Activated CD4-positive, alpha-beta T cell treated with anti-CD3 and anti-CD28 coated beads for 36 hours (primary cell): ENCODE measurements at regions not wholly inside any gene's neighbourhood (a gene's known extent, or its start where the extent isn't known, plus 50 kb on each side); places are given as distances from the start of the nearest gene placed in this dataset.

ENCODE experiments used
- ATAC-seq: fragments of 200-7000 bp; cut with Tn5 transposase; one replicate; pipeline ENCODE4 v1.10.0; 2021; ENCODE audit warnings: mild to moderate bottlenecking, moderate library complexity
- CTCF ChIA-PET: fragments of 350-600 bp; sonication (Branson Sonifier 250); formaldehyde crosslinking; loops from one replicate; lab custom pipeline; 2021; ENCODE audit warnings: antibody characterized with exemption; lab: Charles Lee
- POLR2A ChIA-PET: fragments of 350-600 bp; sonication (Branson Sonifier 250); formaldehyde crosslinking; loops from one replicate; lab custom pipeline; 2021; ENCODE audit warnings: antibody characterized with exemption, inconsistent platforms; lab: Charles Lee
- DNase-seq: peaks from one replicate; pipeline ENCODE4 v3.0.0-alpha.2; 2020
- H3K27ac Mint-ChIP-seq: one replicate; pipeline ENCODE4 v1.8.0; 2021; ENCODE audit warnings: mixed read lengths
- H3K27me3 Mint-ChIP-seq: one replicate; pipeline ENCODE4 v1.8.0; 2021; ENCODE audit warnings: mixed read lengths
- H3K36me3 Mint-ChIP-seq: one replicate; pipeline ENCODE4 v1.8.0; 2021; ENCODE audit warnings: low read depth, mixed read lengths
- H3K4me1 Mint-ChIP-seq: one replicate; pipeline ENCODE4 v1.8.0; 2021; ENCODE audit warnings: mixed read lengths
- H3K4me3 Mint-ChIP-seq: one replicate; pipeline ENCODE4 v1.8.0; 2021; ENCODE audit warnings: mild to moderate bottlenecking, moderate library complexity, mixed read lengths
- H3K9me3 Mint-ChIP-seq: one replicate; pipeline ENCODE4 v1.8.0; 2021; ENCODE audit warnings: low read depth, mixed read lengths
- intact Hi-C, 2 experiments: fragments of 100-400 bp; cut with DNase I in 1 of 2; cut with micrococcal nuclease in 1 of 2; formaldehyde crosslinking; loops; one replicate each; pipeline versions ENCODE4 v1.14.2 to v1.15.1; 2022 to 2024; cut with DNase I, micrococcal nuclease

GRCh38 chr18:8937160-8938094 lies 165.1 kb upstream of the NDUFV2 start:
- intact Hi-C loops = no loop called here

GRCh38 chr18:8938817-8939216 lies 163.7 kb upstream of the NDUFV2 start:
- H3K36me3 Mint-ChIP-seq = no peaks in the 10 kb centered on the region
- H3K27ac Mint-ChIP-seq = no peak overlapping the region
- H3K9me3 Mint-ChIP-seq = no peaks in the 10 kb centered on the region
- no peaks in the 10 kb centered on the region for H3K4me1 Mint-ChIP-seq
- ATAC-seq (no peak), DNase-seq (no peak)
- ChIA-PET POLR2A (no interaction called here), CTCF (interaction anchor here (1.0 kb wide), 1 partner anchor 46 kb away, joined by 6 read pairs; no protein-coding TSS in a partner anchor)
- peaks cover 4% of the 10 kb centered on the region for H3K27me3 Mint-ChIP-seq
- no peak overlapping the region for H3K4me3 Mint-ChIP-seq
- intact Hi-C loops = no loop called here

More at GRCh38 chr18:8937160-8938094, 165.1 kb upstream of the NDUFV2 start:
- POLR2A ChIA-PET = no interaction called here
- H3K27me3 Mint-ChIP-seq = peaks cover 4% of the 10 kb centered on the region
- no peak overlapping the region for H3K4me3 Mint-ChIP-seq
- H3K9me3 Mint-ChIP-seq = no peaks in the 10 kb centered on the region
- no peak for ATAC-seq
- H3K36me3 Mint-ChIP-seq = no peaks in the 10 kb centered on the region
- H3K27ac Mint-ChIP-seq = no peak overlapping the region
- no peaks in the 10 kb centered on the region for H3K4me1 Mint-ChIP-seq
- CTCF ChIA-PET = no interaction called here
- no peak for DNase-seq

GRCh38 chr18:8942021-8942908 lies 160.2 kb upstream of the NDUFV2 start:
- POLR2A ChIA-PET = no interaction called here
- Mint-ChIP-seq H3K4me3 (no peak overlapping the region), H3K36me3 (no peaks in the 10 kb centered on the region), H3K27me3 (peaks cover 2% of the 10 kb centered on the region), H3K27ac (no peak overlapping the region), H3K4me1 (no peaks in the 10 kb centered on the region), H3K9me3 (no peaks in the 10 kb centered on the region)
- intact Hi-C loops = no loop called here
- no peak for DNase-seq
- CTCF ChIA-PET = interaction anchor here (0.7 kb wide), 1 partner anchor 73 kb away, joined by 4 read pairs; no protein-coding TSS in a partner anchor
- ATAC-seq = no peak

- no peak overlapping the region for H3K4me3 Mint-ChIP-seq
- H3K36me3 Mint-ChIP-seq = no peaks in the 10 kb centered on the region
- DNase-seq (no peak), ATAC-seq (no peak)
- POLR2A ChIA-PET = no interaction called here
- H3K27ac Mint-ChIP-seq = no peak overlapping the region
- intact Hi-C loops = no loop called here
- CTCF ChIA-PET = interaction anchor here (0.7 kb wide), 1 partner anchor 74 kb away, joined by 4 read pairs; no protein-coding TSS in a partner anchor
- peaks cover 3% of the 10 kb centered on the region for H3K27me3 Mint-ChIP-seq
- no peaks in the 10 kb centered on the region for H3K4me1 Mint-ChIP-seq
- no peaks in the 10 kb centered on the region for H3K9me3 Mint-ChIP-seq
Observed at GRCh38 chr18:8942909-8943545, 159.5 kb upstream of the NDUFV2 start.

GRCh38 chr18:8943900-8944870 lies 158.3 kb upstream of the NDUFV2 start:
- no peaks in the 10 kb centered on the region for H3K4me1 Mint-ChIP-seq
- H3K27me3 Mint-ChIP-seq = peaks cover 4% of the 10 kb centered on the region
- H3K27ac Mint-ChIP-seq = no peak overlapping the region
- H3K36me3 Mint-ChIP-seq = no peaks in the 10 kb centered on the region
- no peaks in the 10 kb centered on the region for H3K9me3 Mint-ChIP-seq
- ChIA-PET POLR2A (no interaction called here), CTCF (no interaction called here)
- no peak for ATAC-seq
- DNase-seq = no peak
- intact Hi-C loops = no loop called here
- no peak overlapping the region for H3K4me3 Mint-ChIP-seq

GRCh38 chr18:8944871-8945245 lies 157.6 kb upstream of the NDUFV2 start:
- H3K27me3 Mint-ChIP-seq = peaks cover 2% of the 10 kb centered on the region
- H3K27ac Mint-ChIP-seq = no peak overlapping the region
- no peaks in the 10 kb centered on the region for H3K9me3 Mint-ChIP-seq
- H3K4me3 Mint-ChIP-seq = no peak overlapping the region
- DNase-seq = no peak
- no peak for ATAC-seq
- no peaks in the 10 kb centered on the region for H3K4me1 Mint-ChIP-seq
- no peaks in the 10 kb centered on the region for H3K36me3 Mint-ChIP-seq
- intact Hi-C loops = no loop called here
- POLR2A ChIA-PET = no interaction called here
- CTCF ChIA-PET = no interaction called here

- POLR2A ChIA-PET = no interaction called here
Observed at GRCh38 chr18:8945514-8945913, 157.0 kb upstream of the NDUFV2 start.

GRCh38 chr18:8946066-8946838 lies 156.2 kb upstream of the NDUFV2 start:
- Mint-ChIP-seq H3K36me3 (no peaks in the 10 kb centered on the region), H3K4me3 (no peak overlapping the region), H3K4me1 (peaks cover 2% of the 10 kb centered on the region), H3K27ac (no peak overlapping the region), H3K27me3 (peaks cover 2% of the 10 kb centered on the region), H3K9me3 (no peaks in the 10 kb centered on the region)
- DNase-seq = no peak
- ChIA-PET POLR2A (no interaction called here), CTCF (no interaction called here)
- ATAC-seq = no peak
- intact Hi-C loops = no loop called here

More at GRCh38 chr18:8945514-8945913, 157.0 kb upstream of the NDUFV2 start:
- no peak for ATAC-seq
- H3K4me3 Mint-ChIP-seq = no peak overlapping the region
- peaks cover 2% of the 10 kb centered on the region for H3K27me3 Mint-ChIP-seq
- no peak overlapping the region for H3K27ac Mint-ChIP-seq
- H3K9me3 Mint-ChIP-seq = no peaks in the 10 kb centered on the region
- no peak for DNase-seq
- no peaks in the 10 kb centered on the region for H3K4me1 Mint-ChIP-seq
- intact Hi-C loops = no loop called here
- no peaks in the 10 kb centered on the region for H3K36me3 Mint-ChIP-seq
- CTCF ChIA-PET = no interaction called here

- intact Hi-C loops = no loop called here
- CTCF ChIA-PET = interaction anchor here (0.7 kb wide), 1 partner anchor 573 kb away, joined by 3 read pairs; no protein-coding TSS in a partner anchor
- POLR2A ChIA-PET = no interaction called here
- ATAC-seq = no peak
- Mint-ChIP-seq H3K9me3 (no peaks in the 10 kb centered on the region), H3K27ac (no peak overlapping the region), H3K4me1 (peaks cover 8% of the 10 kb centered on the region), H3K27me3 (peaks cover 2% of the 10 kb centered on the region), H3K36me3 (no peaks in the 10 kb centered on the region), H3K4me3 (no peak overlapping the region)
- DNase-seq = no peak
Observed at GRCh38 chr18:8947566-8947965, 154.9 kb upstream of the NDUFV2 start.

- H3K4me3 Mint-ChIP-seq = no peak overlapping the region
- DNase-seq (no peak), ATAC-seq (no peak)
- ChIA-PET POLR2A (no interaction called here), CTCF (interaction anchor here (0.7 kb wide), 1 partner anchor 25 kb away, joined by 3 read pairs; no protein-coding TSS in a partner anchor)
- H3K27me3 Mint-ChIP-seq = peaks cover 2% of the 10 kb centered on the region
- peaks cover 8% of the 10 kb centered on the region for H3K4me1 Mint-ChIP-seq
- H3K9me3 Mint-ChIP-seq = peaks cover 2% of the 10 kb centered on the region
- no peaks in the 10 kb centered on the region for H3K36me3 Mint-ChIP-seq
- intact Hi-C loops = no loop called here
- no peak overlapping the region for H3K27ac Mint-ChIP-seq
Observed at GRCh38 chr18:8948011-8948410, 154.5 kb upstream of the NDUFV2 start.
